NCI-H2227 (cell line): ENCODE measurements at regions not wholly inside any gene's neighbourhood (a gene's known extent, or its start where the extent isn't known, plus 50 kb on each side); places are given as distances from the start of the nearest gene placed in this dataset.

Experiments
- DNase-seq: peaks from one replicate; lab custom pipeline; 2025; ENCODE audit not compliant: unreplicated experiment; lab: John Stamatoyannopoulos, UW

- DNase-seq = no peak
These were observed 186.7 kb upstream of the SLITRK2 start for GRCh38 chrX:145630806-145631435.

- no peak for DNase-seq
These were observed 186.1 kb upstream of the SLITRK2 start for GRCh38 chrX:145631461-145631951.

DNA sequence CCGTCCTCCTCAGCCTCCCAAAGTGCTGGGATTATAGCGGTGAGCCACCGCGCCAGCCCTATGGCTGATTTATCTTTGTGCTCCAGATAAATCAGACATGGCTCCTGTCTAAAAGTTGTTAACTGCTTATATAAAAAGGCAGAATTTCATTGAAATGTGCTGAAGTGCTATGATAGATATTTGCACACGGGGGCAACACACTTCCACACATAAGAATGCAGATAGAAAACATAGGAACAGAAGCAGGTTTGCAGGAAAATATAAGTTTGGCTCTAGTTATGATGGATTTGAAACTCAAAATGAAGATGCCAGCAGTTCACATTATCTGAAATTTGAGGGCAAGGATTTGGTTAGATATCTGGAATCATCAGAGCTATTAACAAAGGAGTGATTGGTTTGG is 163.1 kb upstream of the SLITRK2 start:
- no peak for DNase-seq

- no peak for DNase-seq
These were observed 143.8 kb upstream of the SLITRK2 start for GRCh38 chrX:145673841-145674240.

GRCh38 chrX:145677109-145677817 is 140.4 kb upstream of the SLITRK2 start:
- DNase-seq = no peak

GRCh38 chrX:145682518-145683298 is 134.9 kb upstream of the SLITRK2 start:
- no peak for DNase-seq

DNA sequence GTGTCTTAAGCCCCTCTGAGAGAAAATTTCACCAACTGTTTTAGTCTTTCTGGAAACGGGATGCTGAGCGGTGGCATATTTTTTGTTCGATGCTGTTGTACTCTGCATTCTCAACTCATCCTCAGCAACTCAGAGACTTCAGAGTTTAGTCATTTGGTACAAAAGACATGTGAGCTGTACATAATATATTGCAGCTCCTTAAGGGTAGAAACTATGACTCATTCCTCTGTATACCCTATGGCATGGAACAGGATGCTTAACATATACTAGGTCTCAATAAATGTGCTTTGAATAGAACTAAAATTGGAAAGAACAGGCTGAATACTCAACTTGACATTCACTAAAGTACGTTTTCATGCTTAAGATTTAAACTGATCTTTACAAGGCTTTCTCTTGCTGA is 130.5 kb upstream of the SLITRK2 start:
- DNase-seq = no peak

DNA sequence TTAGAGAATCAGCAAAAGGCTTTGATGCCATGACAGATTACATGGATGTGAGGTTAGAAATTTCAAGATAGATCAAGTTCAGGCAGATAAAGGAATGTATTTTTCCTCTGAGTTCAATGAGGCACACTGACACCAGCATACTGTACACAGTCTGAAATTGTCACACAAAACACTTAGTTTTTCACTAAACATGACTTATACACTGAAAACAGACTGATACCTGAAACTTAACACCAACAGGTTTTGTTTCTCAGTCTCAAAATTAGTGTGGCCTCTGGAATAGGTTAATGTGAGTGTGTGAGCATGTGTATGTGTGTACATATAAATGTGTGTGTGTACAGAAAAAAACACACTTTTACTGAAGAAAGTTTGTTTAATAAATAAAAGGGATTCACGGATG is 129.9 kb upstream of the SLITRK2 start:
- no peak for DNase-seq

DNA sequence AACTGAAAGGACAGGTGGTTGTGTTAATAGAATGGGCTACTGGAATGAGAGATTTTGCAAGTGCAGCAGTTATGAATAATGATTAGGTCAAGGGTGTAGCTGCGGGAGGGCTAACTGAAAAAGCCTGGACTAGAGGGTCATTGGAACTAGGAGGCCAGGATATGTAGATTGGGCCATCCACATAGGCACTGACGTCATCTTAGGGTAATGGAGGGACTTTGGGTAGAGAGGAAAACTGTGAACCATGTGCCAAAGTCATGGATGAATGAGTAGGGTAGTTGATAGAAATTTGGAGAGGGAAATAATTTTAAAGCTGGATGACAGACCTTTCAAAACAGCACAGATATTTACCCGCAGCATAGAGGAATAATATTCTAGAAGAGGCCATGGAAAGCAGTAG is 123.6 kb upstream of the SLITRK2 start:
- no peak for DNase-seq

DNA sequence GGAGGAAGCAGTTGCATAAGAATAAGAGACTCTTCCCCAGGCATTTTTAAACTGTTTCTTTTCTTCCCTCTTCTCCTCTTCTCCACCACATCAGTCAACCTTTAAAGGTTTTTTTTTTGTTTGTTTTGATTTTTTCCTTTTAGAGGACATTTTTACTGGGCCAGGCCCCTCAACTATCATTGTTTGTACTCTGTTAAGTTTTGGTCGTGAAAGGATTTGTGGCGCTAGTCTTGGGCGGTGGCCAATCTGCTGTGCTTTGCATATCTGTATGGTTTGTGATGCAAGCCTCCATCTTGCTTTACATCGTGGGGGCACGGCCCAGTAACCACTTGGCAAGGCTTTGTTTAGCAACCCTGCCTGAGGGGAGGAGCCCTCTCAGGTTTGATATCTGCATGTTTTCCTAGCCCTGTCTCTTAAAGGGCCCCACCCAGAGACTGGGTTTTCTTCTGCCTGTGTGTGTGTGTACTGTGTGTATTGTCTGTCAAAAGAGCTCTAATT is 101.9 kb upstream of the SLITRK2 start:
- no peak for DNase-seq

DNA sequence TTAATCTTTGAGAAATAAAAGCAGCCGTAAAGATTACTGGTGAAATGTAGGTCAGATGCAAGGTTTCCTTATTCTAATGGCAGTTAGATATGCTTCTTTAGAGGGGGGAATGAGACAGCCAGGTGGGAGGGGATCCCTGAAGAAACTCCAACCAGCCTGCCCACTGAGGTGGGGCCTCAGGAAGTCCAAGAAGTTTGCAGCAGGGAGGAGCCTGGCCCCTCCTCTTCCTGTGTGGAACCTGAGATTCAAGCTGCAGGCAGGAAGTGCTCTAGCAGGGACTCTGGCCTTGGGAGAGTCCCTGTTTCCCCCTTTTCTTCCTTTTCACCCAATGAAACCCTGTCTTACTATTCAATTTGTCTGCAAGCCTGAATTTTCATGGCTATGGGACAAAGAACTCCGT is 101.4 kb upstream of the SLITRK2 start:
- DNase-seq = no peak

- no peak for DNase-seq
These were observed 90.2 kb upstream of the SLITRK2 start for GRCh38 chrX:145727476-145727875.

GRCh38 chrX:145729635-145730034 is 88.0 kb upstream of the SLITRK2 start:
- DNase-seq = no peak

DNA sequence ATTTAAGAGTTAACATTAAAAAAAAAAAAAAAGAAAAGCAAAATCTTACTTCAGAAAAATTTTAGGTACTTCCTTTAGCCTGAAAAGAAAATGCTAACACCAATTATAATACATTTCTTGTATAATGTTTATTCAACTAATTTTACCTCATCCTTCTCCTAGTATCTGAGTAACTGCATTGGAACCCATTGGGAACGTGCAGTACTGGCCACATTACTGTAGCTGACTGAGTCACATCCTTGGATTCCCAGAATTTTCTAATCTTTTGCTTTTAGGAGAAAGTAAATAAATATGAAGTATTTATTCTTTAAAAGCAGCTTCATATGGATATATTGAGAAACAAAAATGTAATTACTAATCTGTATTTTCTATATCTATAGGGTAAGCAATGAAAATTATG is 82.6 kb upstream of the SLITRK2 start:
- no peak for DNase-seq

DNA sequence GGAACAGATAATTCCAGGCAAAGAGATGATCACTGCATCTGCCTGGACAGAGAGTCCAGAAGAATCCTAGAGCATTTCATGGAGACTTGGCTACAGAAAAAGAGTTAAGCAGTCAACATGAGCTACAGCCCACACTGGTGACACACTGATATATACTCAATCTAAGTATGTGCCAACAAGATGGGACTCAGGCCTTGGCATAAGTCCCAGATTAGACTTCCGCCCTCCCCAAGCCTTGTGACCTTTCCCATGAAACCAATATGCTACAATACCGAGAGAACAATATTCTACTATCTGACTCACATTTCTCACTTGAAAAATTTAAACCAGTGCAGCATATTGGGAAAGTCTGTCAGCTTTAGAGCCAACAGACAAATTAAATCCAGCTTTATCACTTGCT is 65.7 kb upstream of the SLITRK2 start:
- DNase-seq = no peak
